ENCODE measurements at regions not wholly inside any gene's neighbourhood (a gene's known extent, or its start where the extent isn't known, plus 50 kb on each side); places are given as distances from the start of the nearest gene placed in this dataset.
A peak's percentile ranks its signal among the peaks of the same experiment; 100 is the strongest.

GRCh38 chr4:108303488-108304177 lies 134.9 kb upstream of the LEF1 start (continued):
- TF ChIP-seq ZNF398 (tag by site-specific recombination; IDR thresholded peaks at IDR 0.05), result no peak
- no peak for TF ChIP-seq INSM2 (tag by site-specific recombination; IDR thresholded peaks at IDR 0.05)
- no peak for TF ChIP-seq TCF7L2 (IDR thresholded peaks at IDR 0.05; ENCODE audit: borderline replicate concordance, low read depth, low read length)
- TF ChIP-seq ZNF623 (tag by site-specific recombination; IDR thresholded peaks at IDR 0.05), result no peak
- peak; percentile 96 for TF ChIP-seq PRDM6 (tag by site-specific recombination; IDR thresholded peaks at IDR 0.05)
- peak; percentile 95 for TF ChIP-seq ZNF449 (tag by site-specific recombination; IDR thresholded peaks at IDR 0.05)
- TF ChIP-seq ZNF707 (tag by site-specific recombination; IDR thresholded peaks at IDR 0.05), result no peak
- no peak for TF ChIP-seq ZNF274 (IDR thresholded peaks at IDR 0.05; ENCODE audit: low read length)
- TF ChIP-seq ZNF274 (tag by site-specific recombination; IDR thresholded peaks at IDR 0.05; ENCODE audit: borderline replicate concordance), result no peak
- TF ChIP-seq ZNF157 (tag by site-specific recombination; IDR thresholded peaks at IDR 0.05), result no peak
- no peak for TF ChIP-seq ZNF280C (tag by site-specific recombination; IDR thresholded peaks at IDR 0.05)
- no peak for TF ChIP-seq ZFP3 (tag by site-specific recombination; IDR thresholded peaks at IDR 0.05; ENCODE audit: low read depth)
- TF ChIP-seq ZNF629 (tag by site-specific recombination; IDR thresholded peaks at IDR 0.05), result peak; percentile 38
- no peak; the same call in 1 of the 2 replicates for TF ChIP-seq ZNF561 (tag by site-specific recombination; IDR thresholded peaks at IDR 0.05; ENCODE audit: borderline replicate concordance)
- TF ChIP-seq ZNF416 (tag by site-specific recombination; IDR thresholded peaks at IDR 0.05), result no peak
- TF ChIP-seq ZNF391 (tag by site-specific recombination; IDR thresholded peaks at IDR 0.05; ENCODE audit: borderline replicate concordance, low read depth), result no peak
- TF ChIP-seq ZNF426 (tag by site-specific recombination; IDR thresholded peaks at IDR 0.05), result no peak
- TF ChIP-seq SCRT2 (tag by site-specific recombination; IDR thresholded peaks at IDR 0.05), result 0 out of 2 replicates have a peak, but pooled peaks have one; percentile 14
- no peak for TF ChIP-seq ZNF404 (tag by site-specific recombination; IDR thresholded peaks at IDR 0.05)
- TF ChIP-seq ZNF521 (tag by site-specific recombination; IDR thresholded peaks at IDR 0.05), result no peak
- TF ChIP-seq REPIN1 (tag by site-specific recombination; IDR thresholded peaks at IDR 0.05; ENCODE audit: low read depth), result no peak
- TF ChIP-seq ZNF596 (tag by site-specific recombination; IDR thresholded peaks at IDR 0.05), result no peak
- no peak for TF ChIP-seq RBAK (tag by site-specific recombination; IDR thresholded peaks at IDR 0.05)
- no peak for TF ChIP-seq ZNF280D (tag by site-specific recombination; IDR thresholded peaks at IDR 0.05)
- TF ChIP-seq ZNF221 (tag by site-specific recombination; IDR thresholded peaks at IDR 0.05; ENCODE audit: borderline replicate concordance), result no peak
